NCI-H345 (cell line): ENCODE measurements at regions not wholly inside any gene's neighbourhood (a gene's known extent, or its start where the extent isn't known, plus 50 kb on each side); places are given as distances from the start of the nearest gene placed in this dataset.
"Not testable (repeated sequence)": the region's sequence is repeated elsewhere in the genome, so short reads cannot be mapped to it uniquely, and the experiment has no call there.

ENCODE experiments used
- DNase-seq: peaks from one replicate; lab custom pipeline; 2025; lab: John Stamatoyannopoulos, UW

DNA sequence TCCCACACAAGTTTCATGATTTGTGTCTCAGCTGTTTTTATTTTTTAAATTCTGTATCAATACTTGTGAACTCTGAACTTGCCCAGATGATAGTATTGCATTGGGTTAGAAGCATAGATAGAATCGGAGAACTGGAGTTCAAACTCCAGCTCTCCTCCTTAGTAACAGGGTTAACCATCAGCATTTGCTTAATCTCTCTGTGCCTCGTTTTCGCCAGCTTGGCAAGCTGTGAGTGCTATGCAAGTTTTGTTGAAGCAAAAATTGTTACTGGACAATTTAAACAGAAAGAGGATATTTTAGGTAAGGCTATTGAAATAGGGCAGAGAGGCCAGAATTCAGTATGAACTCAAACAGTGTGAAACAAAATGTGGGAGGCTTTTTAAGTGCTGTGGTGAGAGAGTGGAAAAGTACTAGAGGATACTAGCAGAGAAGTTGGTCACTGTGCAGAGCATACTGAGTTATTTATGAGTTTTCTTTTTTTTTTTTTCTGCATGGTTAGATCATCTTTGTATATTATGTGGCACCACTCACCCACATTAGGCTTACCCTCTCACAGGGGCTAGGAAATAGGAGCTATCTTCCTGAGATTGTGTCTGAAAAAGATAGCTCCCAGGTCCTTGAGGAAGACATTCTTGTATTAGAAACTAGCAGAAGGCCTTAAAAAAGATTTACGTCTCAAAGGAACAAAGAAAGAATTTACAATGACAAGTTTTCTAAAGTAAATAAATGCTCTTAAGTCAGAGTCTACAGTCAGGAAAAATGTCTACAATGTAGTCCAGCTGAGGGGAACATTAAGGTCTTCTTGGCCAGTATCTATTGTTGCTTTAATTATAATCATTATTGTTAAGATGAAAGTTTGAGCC lies 1126.6 kb downstream of the FAT4 start:
- no peak for DNase-seq

DNA sequence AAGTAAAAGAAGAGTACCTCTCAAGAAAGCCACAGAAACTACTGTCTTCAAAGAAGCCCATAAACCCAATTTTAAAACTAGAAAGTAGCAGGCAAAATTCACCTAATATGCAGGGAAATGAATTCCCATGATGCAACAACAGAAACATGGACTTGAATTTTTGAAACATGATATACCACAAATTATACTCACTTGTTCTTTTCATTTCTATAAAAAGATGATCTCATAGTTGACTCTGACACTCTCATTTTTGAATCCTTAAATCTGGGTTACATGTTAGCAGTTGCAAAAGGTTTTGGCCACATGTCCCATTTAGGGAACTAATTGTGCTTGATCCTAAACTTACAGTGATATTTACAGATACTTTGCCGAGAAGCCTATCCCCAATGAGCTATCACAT lies 1130.8 kb downstream of the FAT4 start:
- no peak for DNase-seq

DNA sequence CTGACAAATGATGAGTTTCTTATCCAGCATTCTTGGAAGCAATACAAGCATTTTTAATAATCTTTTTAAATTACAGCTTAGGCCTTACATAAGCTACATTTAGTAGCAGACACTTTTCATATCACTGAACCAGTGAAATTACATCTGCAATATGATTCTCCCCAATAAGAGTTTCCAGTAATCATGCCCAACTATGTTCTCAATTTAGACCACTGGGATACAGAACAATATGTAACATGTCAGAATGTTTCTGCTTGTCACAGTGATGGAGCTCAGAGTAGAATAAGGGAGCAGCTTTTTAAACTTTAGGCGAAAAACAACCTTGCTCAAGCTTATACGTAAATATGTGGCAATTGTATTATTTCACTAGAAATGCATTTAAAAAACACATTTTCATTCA lies 1132.2 kb downstream of the FAT4 start:
- DNase-seq, result no peak

DNA sequence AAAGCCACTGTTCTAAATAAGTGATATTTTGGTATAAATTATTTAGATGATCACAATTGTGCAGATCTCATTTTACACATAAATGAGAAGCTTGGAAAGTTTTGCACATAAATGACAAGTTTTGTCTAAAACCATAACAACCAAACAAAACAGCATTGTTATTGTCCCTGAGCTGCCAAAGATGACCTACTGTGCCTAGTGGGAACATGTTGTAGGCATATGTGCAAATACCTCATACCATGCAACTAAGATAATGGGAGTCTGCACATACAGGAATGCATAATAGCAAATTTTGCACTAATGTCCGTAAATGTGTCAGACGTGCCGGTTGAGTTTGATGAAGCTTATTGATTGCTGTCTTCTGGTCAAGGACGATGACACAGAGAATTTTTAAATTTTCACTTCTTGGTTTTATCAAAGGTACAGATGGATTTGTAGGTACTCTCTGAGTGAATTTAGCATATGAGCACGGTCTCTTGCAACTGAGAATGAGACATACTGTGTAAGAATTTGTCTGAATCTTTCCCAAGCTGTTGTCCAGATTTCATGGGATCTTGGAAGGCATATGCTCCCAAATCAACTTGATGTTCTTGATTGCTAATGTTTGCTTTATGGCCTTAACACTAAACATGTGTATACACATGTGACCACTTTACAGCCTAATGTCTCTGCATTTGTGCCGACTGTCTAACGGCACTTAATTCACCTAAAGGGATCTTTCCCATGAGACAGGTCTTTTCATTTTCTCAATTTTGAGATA lies 1133.5 kb downstream of the FAT4 start:
- DNase-seq, result no peak

DNA sequence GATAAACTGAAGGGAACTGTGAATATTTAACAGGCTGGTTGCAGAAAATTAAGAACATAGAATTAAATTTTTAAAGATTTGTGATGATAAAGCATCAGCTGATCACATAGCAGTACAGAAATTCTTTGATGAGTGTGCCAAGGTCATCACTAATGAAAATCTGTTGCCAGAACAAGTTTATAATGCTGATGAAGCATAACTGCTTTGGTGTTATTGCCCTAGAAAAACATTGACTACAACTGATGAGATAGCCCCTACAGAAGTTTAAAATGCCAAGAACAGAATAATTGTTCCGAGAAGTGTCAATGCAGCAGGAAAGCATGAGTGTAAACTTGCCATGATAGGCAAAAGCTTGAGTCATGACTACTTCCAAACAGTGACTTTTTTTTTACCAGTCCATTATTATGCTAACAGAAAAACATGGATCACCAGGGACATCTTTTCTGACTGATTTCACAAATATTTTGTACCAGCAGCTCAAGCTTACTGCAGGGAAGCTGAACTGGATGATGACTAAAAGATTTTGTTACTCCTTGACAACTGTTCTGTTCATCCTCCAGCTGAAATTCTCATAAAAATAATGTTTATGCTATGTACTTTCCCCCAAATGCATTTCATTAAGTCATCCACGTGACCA lies 1136.6 kb downstream of the FAT4 start:
- DNase-seq, result no peak

DNA sequence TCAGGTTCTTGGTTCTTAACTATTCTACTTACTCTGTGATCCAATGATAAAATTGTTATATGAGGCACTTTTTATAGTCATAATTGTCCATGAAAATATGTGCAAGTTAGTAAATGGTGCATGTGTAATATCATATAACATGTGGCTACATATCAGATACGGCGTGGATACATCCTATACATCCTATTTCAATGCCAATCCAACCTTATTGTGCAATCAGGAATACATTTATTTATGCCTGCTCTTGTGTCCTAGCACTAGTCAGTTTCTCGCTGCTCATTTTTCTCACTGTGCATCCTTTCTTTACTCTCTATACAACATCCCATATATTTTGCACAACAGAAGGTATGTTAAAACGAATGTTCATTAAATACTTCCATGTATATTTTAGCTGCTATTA lies 1141.1 kb downstream of the FAT4 start:
- no peak for DNase-seq

DNA sequence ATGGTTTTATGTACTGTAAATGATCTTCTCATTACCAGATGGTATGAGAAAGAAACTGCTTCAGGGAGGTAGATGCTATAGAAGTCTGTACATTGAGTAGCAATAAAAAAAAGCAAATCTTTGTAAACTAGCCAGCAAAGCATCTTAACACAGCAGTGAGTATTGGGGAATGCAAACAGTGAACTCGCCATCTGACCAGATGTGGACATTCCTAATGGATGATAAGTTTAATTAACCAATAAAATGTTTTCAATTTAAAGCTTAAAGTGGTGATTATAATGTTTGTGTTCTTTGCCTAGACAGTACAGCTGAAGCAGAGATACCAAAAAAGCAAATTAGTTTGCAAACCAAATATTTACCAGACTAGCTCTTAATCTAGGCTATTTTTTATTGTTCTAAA lies 1144.2 kb downstream of the FAT4 start:
- no peak for DNase-seq

DNA sequence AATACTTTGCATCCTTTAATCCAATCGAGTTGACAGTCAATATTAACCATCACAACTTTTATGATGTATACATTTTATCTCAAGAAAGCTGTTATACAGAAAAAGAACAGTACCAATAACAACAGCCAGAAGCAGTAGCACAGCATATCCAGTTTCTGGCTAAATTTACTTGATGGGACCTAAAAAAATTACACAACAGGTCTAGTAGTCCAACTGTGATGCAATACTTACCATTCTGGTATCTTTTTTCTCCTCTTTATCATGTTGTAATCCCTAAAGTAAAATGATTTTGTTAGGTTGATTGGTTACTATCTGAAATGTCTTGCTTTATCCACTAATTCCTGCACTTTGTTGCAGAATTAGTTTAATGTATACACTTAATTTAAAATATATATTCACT lies 1150.6 kb downstream of the FAT4 start:
- no peak for DNase-seq

DNA sequence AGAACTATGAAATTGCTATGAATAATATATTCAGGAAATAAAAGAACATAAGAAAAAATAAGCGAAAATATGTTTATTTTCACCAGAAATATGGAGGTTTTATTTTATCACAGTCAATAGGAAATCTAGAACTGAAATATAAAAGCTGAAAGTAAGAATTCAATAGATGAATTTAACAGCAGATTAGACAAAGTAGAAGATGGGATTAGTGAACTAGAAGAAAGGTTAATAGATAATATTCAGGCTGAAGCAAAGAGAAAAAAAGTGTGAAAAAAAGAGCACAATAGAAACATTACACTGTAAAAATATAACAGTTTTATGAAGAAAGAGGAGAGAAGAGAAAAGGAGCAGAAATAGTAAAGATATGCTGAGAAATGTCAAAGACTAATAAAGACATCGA lies 1152.1 kb downstream of the FAT4 start:
- DNase-seq, result no peak

DNA sequence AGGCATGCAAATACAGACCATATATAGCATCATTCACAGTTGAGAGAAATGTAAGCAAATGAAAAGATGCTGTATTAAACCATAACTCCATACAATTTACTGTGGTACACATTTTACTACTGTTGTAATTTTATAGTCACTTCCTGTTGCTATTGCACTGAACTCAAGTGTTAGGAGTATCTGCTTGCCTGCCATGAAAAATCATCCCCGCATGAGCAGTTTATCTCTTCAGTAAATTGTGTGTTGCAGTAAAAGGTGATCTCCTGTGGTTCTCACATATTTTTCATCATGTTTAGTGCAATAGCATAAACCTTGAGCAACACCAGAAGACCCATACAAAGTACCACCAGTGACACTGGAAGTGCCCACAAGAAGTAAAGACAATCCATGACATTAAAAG lies 1153.4 kb downstream of the FAT4 start:
- no peak for DNase-seq

DNA sequence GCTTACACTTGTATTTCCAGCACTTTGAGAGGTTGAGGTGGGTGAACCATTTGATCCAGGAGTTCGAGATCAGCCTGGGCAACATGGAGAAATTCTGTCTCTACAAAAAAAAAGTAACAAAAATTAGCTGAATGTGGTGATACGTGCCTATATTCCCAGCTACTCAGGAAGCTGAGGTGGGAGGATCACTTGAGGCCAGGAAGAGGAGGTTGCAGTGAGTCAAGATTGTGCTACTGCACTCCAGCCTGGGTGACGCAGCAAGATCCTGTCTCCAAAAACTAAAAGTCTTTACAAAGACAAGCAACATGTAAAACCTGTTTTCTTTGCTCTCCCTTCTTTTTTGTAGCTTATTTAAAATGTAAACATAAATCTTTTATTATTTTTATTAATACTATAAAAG lies 1156.1 kb downstream of the FAT4 start:
- DNase-seq, result no peak

DNA sequence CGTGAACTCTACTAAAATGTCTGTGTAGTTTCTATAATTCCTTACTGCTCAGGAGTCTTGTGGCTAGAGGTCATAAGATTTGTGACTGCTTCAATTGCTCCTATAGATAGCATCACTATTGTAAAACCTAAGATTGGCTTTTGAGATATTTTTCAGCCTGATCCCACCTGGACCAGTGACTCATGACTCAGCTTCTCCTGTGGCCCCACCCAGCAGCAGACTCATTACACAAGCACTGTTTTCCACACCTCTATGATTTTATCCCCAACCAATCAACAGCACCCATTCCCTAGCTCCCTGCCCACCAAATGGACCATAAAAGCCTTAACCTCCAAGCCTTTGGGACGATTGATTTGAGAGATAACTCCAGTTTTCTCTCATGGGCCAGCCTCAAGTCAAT lies 1157.0 kb upstream of the INTU start:
- DNase-seq, result no peak

DNA sequence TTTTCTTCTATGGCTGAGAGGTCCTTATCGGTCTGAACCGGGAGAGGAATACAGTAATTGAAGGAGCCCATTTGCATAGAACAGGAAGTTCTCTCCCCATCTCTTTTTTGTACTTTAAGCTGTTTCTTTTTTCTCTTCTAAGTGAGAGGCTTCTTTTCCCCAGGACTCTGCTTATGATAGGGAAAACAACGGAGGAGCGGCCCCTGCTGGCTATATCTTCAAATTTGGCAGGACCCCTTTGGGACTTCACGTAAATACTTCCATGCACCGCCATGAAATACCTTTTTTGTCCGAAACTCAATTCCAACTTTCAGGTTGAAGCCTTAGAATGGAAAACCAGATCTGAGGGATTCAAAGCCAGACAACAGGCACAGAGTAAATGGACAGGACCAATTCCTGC lies 1153.0 kb upstream of the INTU start:
- no peak for DNase-seq

DNA sequence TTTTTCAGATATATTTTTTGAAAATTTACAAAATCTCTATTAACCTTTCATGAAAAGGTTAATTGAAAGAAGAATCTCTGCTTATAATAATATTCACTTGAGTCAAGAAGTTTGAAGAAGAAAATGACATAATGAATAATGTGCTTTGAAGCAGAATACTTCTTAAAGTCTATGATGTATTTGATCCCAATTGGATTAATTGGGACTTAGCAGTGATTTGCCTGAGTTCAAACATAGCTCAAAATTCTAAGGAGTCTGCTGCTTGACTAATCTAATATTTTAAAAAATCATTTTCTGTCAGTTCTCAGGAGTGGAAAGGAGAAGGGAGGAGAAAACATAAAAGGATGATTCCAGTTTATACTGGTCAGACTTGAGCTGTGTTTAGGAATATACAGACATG lies 1150.4 kb upstream of the INTU start:
- DNase-seq, result no peak

DNA sequence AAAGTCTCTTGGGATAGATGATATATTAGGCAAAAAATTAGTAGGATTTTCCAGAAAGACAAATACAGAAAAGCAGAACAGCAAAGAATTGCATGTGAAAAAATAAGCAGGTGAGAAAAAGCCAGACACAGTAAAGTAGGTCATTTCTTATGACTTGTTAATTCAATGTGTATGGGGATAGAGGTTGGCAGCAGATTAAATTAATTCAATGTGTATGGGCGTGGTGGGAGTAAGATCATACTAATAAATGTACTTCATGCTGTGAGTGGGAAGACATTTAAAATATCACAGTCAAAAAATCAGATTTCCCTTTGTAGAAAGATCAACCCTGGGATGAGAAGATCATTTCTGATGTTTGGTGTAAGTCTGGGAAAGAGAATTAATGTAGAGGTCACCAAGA lies 1146.4 kb upstream of the INTU start:
- DNase-seq, result no peak

DNA sequence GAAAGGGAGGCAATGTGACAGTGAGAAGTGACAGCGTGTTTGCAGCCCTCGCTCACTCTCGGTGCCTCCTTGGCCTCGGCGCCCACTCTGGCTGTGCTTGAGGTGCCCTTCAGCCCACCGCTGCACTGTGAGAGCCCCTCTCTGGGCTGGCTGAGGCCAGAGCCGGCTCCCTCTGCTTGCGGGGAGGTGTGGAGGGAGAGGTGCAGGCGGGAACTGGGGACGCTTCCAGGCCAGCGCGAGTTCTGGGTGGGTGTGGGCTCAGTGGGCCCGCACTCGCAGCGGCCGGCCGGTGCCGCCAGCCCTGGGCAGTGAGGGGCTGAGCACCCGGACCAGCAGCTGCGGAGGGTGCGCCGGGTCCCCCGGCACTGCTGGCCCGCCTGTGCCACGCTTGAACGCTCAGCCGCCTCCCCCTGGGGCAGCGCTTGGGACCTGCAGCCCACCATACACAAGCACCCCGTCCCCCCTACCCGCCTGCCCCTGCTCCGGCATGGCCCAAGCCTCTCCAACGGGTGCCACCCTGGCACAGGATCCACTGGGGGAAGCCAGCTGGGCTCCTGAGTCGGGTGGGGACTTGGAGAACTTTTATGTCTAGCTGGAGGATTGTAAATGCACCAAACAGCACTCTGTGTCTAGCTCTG lies 1142.8 kb upstream of the INTU start:
- no peak for DNase-seq

DNA sequence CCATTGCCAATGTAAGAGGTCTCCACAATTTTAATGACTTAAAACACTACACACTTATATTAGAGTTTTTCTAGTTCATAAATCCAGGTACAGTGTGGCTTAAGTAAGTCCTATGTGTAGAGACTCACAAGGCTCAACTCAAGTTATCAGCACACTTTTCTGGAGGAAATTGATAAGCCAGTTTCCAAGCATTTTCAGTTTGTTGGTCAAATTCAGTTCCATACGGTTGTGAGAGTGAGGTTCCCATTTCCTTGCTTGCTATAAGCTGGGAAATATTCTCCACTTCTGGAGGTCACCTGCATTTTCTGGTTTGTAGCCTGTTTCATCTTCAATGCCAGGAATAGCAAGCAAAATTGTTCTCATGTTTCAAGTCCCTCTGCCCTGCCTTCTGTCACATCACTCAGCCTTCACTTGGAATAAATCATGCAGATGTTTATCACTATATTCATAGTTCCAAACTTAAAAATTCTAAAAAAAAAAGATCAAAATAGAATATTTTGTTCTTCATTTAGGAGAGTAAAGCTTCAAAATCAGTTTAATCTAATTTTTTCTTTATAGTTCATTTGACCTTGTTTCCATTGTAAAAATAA lies 1137.5 kb upstream of the INTU start:
- DNase-seq, result no peak

DNA sequence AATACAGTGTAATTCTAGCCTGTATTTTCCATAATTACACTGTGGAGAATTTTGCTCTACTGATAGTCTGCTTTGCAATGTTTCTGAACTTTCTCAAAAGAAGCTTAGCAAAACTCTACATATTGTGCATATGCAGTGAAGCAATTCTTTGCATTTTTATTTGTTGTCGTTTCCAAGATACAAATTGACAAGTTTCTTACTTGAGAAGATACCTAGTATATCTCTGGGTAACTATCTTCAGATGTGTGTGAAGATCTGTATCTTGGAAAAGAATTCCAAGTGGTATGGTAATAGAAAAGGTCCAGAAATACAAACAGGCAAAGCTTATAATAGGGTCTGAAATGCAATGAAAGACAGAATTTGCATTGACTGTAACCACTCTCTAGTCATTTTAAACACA lies 1119.8 kb upstream of the INTU start:
- DNase-seq, result no peak

DNA sequence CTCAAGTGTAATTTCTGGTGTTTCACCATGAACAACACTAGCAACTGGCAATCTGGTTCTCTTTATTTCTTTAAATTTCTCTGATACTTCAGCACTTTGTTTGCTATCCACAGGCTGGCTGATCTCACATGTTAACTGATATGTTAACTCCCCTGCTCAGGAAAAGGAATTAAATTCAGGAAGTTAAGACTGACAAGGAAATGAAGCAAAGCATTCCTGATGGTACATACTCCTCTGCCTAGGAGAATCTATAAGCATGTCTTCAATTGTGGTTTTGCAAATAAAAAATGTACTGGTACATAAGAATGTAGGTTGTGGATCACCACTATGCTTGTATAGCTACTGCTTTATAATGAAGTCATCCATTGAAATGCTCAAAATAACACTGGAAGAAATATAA lies 1119.2 kb upstream of the INTU start:
- no peak for DNase-seq

DNA sequence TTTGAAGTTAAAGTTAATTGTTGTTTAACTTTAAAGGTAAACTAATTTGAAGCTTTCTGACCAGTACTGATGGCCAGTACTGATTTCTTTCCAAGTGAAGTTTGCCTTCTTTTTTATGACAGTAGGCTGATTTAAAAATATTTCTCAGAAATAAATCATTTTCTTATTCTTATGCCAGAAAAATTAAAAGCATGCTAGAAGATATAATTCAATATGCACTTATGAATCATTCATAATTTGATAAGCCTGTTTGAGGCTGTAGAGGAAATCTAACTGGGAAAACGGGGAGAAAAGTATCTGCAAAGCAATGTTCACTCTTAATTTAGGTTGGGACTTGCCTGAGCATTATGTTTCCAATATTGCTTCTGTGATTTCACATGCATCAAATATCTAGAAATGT lies 1112.0 kb upstream of the INTU start:
- no peak for DNase-seq

DNA sequence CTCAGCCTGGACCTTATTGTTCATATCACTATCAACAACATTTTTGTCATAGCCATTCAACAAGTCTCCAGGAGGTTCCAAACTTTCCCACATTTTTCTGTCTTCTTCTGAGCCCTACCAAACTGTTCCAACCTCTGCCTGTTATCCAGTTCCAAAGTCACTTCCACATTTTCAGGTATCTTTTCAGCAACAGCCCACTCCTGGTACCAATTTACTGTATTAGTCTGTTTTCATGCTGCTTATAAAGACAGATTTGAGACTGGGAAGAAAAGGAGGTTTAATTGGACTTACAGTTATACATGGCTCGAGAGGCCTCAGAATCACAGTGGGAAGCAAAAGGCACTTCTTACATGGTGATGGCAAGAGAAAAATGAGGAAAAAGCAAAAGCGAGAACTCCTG lies 1107.4 kb upstream of the INTU start:
- DNase-seq, result not testable (repeated sequence)

DNA sequence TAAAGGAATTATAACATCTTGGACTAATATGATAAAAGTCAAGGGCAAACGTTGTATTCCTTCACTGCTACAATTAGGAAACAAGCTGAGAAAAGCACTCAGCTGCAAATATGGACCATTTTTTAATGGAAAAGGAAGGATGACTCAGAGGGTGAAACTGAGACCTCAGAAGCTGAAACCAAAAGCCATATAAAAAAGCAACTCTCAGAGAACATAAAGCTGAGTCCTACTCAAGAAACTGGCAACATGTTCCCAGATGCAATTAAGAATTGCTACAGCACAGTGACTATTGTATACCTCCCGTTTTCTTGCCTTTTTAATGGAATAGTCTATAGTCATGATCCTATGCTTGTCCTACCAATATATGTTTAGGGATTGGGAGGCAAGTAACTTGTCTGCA lies 1106.4 kb upstream of the INTU start:
- no peak for DNase-seq
